Neural cell (in vitro differentiated cells): ENCODE measurements at regions not wholly inside any gene's neighbourhood (a gene's known extent, or its start where the extent isn't known, plus 50 kb on each side); places are given as distances from the start of the nearest gene placed in this dataset.

ENCODE experiments used
- H2AFZ ChIP-seq: fragments of 200-600, 300-800 bp; sonication (generic), shearing (Covaris generic); 2 replicates; pipeline ENCODE4 v1.6.0; 2014; ENCODE audit warnings: low read depth, mild to moderate bottlenecking, antibody characterized with exemption, low read length, moderate library complexity
- H3F3A ChIP-seq: fragments of 200-600 bp; shearing (Covaris generic); 2 replicates; pipeline ENCODE4 v1.6.1; 2016; ENCODE audit warnings: mild to moderate bottlenecking, moderate library complexity, mixed read lengths, antibody characterized with exemption, low read length; ENCODE audit not compliant: insufficient read depth, poor library complexity, severe bottlenecking
- H3K27ac ChIP-seq: fragments of 200-600, 300-800 bp; sonication (generic), shearing (Covaris generic); 2 replicates; pipeline ENCODE4 v1.5.1; 2014; ENCODE audit warnings: mild to moderate bottlenecking, low read length, moderate library complexity
- H3K27me3 ChIP-seq: fragments of 300-800, 200-600 bp; sonication (generic), shearing (Covaris generic); 2 replicates; pipeline ENCODE4 v1.6.0; 2014; ENCODE audit warnings: mild to moderate bottlenecking, low read depth, low read length, moderate library complexity; ENCODE audit not compliant: insufficient read depth
- H3K36me3 ChIP-seq: fragments of 300-800, 200-600 bp; sonication (generic), shearing (Covaris generic); 2 replicates; pipeline ENCODE4 v1.5.1; 2014; ENCODE audit warnings: mild to moderate bottlenecking, antibody characterized with exemption, low read length, moderate library complexity; ENCODE audit not compliant: insufficient read depth
- H3K4me2 ChIP-seq: fragments of 300-800, 200-600 bp; sonication (generic), shearing (Covaris generic); 2 replicates; pipeline ENCODE4 v1.6.0; 2014; ENCODE audit warnings: mild to moderate bottlenecking, low read length
- H3K4me3 ChIP-seq: fragments of 300-800, 200-600 bp; sonication (generic), shearing (Covaris generic); 2 replicates; pipeline ENCODE4 v1.5.1; 2014; ENCODE audit warnings: mild to moderate bottlenecking, low read length, moderate library complexity
- H3K79me2 ChIP-seq: fragments of 200-600 bp; shearing (Covaris generic); replicated peaks from 2 replicates; pipeline ENCODE4 v1.6.0; 2014; ENCODE audit warnings: mild to moderate bottlenecking, low read length, moderate library complexity; ENCODE audit not compliant: insufficient read depth
- H3K9ac ChIP-seq: fragments of 300-800, 200-600 bp; sonication (generic), shearing (Covaris generic); 2 replicates; pipeline ENCODE4 v1.6.1; 2016; ENCODE audit warnings: mild to moderate bottlenecking, low read length, mixed read lengths
- H3K9me2 ChIP-seq: fragments of 200-600 bp; shearing (Covaris generic); 2 replicates; pipeline ENCODE4 v1.6.1; 2016; ENCODE audit warnings: mild to moderate bottlenecking, low read length, mixed read lengths; ENCODE audit not compliant: insufficient read depth
- H3K9me3 ChIP-seq: fragments of 200-600, 300-800 bp; sonication (generic), shearing (Covaris generic); 2 replicates; pipeline ENCODE4 v1.6.1; 2016; ENCODE audit warnings: mild to moderate bottlenecking, mixed run types, low read length, moderate library complexity, mixed read lengths
- H4K20me1 ChIP-seq: fragments of 200-600 bp; shearing (Covaris generic); 2 replicates; pipeline ENCODE4 v1.6.1; 2016; ENCODE audit warnings: mild to moderate bottlenecking, mixed run types; ENCODE audit not compliant: insufficient read depth
- EP300 ChIP-seq: fragments of 450-650 bp; conservative IDR thresholded peaks from 2 replicates; pipeline ENCODE4 v1.6.1; 2014; ENCODE audit warnings: antibody characterized with exemption, mild to moderate bottlenecking, moderate library complexity; ENCODE audit not compliant: poor library complexity, severe bottlenecking
- EZH2 ChIP-seq: fragments of 200-600, 300-800 bp; shearing (Covaris generic), sonication (generic); IDR thresholded peaks from 2 replicates; pipeline ENCODE4 v1.6.1; 2014; ENCODE audit warnings: antibody characterized with exemption, low read length, borderline replicate concordance, mild to moderate bottlenecking; ENCODE audit not compliant: insufficient read depth, poor library complexity, severe bottlenecking
- MXI1 ChIP-seq: fragments of 450-650 bp; conservative IDR thresholded peaks from 2 replicates; pipeline ENCODE4 v1.6.1; 2014; ENCODE audit warnings: antibody characterized with exemption, mild to moderate bottlenecking; ENCODE audit not compliant: poor library complexity, severe bottlenecking
- POLR2AphosphoS5 ChIP-seq: IDR thresholded peaks from 2 replicates; pipeline ENCODE4 v1.6.1; 2012
- RAD21 ChIP-seq: fragments of 450-650 bp; conservative IDR thresholded peaks from 2 replicates; pipeline ENCODE4 v1.6.1; 2014; ENCODE audit warnings: antibody characterized with exemption, mild to moderate bottlenecking, moderate library complexity
- SMC3 ChIP-seq: fragments of 450-650 bp; conservative IDR thresholded peaks from 2 replicates; pipeline ENCODE4 v1.6.1; 2014; ENCODE audit warnings: antibody characterized with exemption, mild to moderate bottlenecking, moderate library complexity; ENCODE audit not compliant: poor library complexity
- TAF1 ChIP-seq: IDR thresholded peaks from 2 replicates; pipeline ENCODE4 v1.6.1; 2012; ENCODE audit warnings: low read depth
- TF ChIP-seq, protein P1 (sequence below): IDR thresholded peaks from 2 replicates; pipeline ENCODE4 v1.6.1; 2012; ENCODE audit warnings: borderline replicate concordance
- TF ChIP-seq, protein P2 (sequence below): fragments of 450-650 bp; IDR thresholded peaks from 2 replicates; pipeline ENCODE4 v1.5.1; 2014; ENCODE audit warnings: antibody characterized with exemption, mild to moderate bottlenecking, moderate library complexity; ENCODE audit not compliant: poor library complexity, severe bottlenecking

DNA sequence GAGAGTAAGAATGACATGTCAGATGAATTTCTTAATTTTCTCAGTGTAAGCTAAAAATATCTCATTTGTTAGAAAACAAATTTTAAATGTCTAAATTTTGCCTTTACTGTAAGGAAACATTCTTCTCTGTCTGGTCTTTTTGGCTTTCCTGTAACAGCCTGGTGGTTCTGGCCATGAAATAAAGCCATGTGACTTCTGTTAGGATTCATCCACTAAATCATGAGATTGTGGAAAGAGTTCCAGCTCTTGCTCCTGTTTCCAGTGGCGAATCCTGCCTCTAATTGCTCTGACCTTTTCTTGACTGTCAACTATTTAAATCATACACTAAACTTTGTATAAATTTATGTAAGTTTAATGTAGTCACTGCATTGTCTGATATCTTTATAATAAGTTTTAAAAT lies 398.5 kb upstream of the AKR1E2 start:
- Histone ChIP-seq H3K9ac (no peak overlapping the region), H3K4me2 (no peak overlapping the region), H3K4me3 (no peak overlapping the region), H3K27ac (no peak overlapping the region), H3F3A (no peaks in the 10 kb centered on the region), H3K9me2 (no peaks in the 10 kb centered on the region), H3K36me3 (no peaks in the 10 kb centered on the region), H2AFZ (no peak overlapping the region), H3K9me3 (no peaks in the 10 kb centered on the region), H3K27me3 (no peaks in the 10 kb centered on the region), H3K79me2 (no peaks in the 10 kb centered on the region), H4K20me1 (no peaks in the 10 kb centered on the region)
- no peak for TF ChIP-seq EZH2
- no peak for TF ChIP-seq RAD21
- TF ChIP-seq, protein P1, sequence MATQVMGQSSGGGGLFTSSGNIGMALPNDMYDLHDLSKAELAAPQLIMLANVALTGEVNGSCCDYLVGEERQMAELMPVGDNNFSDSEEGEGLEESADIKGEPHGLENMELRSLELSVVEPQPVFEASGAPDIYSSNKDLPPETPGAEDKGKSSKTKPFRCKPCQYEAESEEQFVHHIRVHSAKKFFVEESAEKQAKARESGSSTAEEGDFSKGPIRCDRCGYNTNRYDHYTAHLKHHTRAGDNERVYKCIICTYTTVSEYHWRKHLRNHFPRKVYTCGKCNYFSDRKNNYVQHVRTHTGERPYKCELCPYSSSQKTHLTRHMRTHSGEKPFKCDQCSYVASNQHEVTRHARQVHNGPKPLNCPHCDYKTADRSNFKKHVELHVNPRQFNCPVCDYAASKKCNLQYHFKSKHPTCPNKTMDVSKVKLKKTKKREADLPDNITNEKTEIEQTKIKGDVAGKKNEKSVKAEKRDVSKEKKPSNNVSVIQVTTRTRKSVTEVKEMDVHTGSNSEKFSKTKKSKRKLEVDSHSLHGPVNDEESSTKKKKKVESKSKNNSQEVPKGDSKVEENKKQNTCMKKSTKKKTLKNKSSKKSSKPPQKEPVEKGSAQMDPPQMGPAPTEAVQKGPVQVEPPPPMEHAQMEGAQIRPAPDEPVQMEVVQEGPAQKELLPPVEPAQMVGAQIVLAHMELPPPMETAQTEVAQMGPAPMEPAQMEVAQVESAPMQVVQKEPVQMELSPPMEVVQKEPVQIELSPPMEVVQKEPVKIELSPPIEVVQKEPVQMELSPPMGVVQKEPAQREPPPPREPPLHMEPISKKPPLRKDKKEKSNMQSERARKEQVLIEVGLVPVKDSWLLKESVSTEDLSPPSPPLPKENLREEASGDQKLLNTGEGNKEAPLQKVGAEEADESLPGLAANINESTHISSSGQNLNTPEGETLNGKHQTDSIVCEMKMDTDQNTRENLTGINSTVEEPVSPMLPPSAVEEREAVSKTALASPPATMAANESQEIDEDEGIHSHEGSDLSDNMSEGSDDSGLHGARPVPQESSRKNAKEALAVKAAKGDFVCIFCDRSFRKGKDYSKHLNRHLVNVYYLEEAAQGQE = no peak
- no peak for TF ChIP-seq POLR2AphosphoS5
- TF ChIP-seq SMC3 = no peak
- no peak for TF ChIP-seq EP300
- no peak for TF ChIP-seq TAF1
- TF ChIP-seq, protein P2, sequence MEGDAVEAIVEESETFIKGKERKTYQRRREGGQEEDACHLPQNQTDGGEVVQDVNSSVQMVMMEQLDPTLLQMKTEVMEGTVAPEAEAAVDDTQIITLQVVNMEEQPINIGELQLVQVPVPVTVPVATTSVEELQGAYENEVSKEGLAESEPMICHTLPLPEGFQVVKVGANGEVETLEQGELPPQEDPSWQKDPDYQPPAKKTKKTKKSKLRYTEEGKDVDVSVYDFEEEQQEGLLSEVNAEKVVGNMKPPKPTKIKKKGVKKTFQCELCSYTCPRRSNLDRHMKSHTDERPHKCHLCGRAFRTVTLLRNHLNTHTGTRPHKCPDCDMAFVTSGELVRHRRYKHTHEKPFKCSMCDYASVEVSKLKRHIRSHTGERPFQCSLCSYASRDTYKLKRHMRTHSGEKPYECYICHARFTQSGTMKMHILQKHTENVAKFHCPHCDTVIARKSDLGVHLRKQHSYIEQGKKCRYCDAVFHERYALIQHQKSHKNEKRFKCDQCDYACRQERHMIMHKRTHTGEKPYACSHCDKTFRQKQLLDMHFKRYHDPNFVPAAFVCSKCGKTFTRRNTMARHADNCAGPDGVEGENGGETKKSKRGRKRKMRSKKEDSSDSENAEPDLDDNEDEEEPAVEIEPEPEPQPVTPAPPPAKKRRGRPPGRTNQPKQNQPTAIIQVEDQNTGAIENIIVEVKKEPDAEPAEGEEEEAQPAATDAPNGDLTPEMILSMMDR = no peak
- no peak for TF ChIP-seq MXI1

DNA sequence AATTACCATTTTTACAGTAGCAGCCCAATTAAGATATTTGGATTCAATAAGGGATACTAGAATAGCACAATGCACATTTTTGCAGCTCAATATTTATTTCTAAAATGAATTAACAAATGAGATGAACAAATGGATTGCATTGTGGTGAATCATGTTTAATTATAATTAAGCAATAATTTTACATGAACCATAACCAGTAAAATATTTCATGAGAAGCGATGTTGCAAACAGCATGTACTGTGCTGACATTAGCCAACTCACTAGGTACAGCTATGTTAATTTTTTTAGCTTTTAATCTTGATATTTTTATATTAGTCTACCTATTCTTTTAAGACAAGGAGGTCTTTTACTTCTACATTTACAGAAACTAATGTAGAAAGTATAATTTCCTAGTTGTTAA lies 399.1 kb upstream of the AKR1E2 start:
- Histone ChIP-seq H4K20me1 (no peaks in the 10 kb centered on the region), H3K27me3 (no peaks in the 10 kb centered on the region), H3F3A (no peaks in the 10 kb centered on the region), H3K27ac (no peak overlapping the region), H3K9me3 (no peaks in the 10 kb centered on the region), H3K9me2 (no peaks in the 10 kb centered on the region), H2AFZ (no peak overlapping the region), H3K79me2 (no peaks in the 10 kb centered on the region), H3K4me2 (no peak overlapping the region), H3K36me3 (no peaks in the 10 kb centered on the region), H3K9ac (no peak overlapping the region), H3K4me3 (no peak overlapping the region)
- TF ChIP-seq EP300 = no peak
- no peak for TF ChIP-seq POLR2AphosphoS5

DNA sequence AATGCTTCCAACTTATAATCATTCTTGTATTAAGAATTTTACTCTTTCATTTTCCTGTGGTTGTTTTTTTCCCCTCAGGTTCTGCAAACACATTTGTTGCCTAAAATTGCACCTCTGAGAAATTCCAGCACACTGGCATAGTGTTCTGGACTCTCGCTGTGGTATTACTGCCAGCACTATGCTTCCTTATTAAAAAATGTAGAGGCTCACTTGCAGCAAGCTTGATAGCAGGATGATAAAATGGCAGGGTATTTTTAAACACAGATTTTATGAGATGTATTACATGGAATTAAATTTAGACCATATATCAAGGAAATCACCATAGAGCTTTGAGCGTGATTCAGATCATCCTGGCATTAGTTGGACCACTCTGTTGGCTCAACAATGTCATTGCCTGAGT lies 416.7 kb upstream of the AKR1E2 start:
- Histone ChIP-seq H3K9me3 (no peaks in the 10 kb centered on the region), H3K4me2 (no peak overlapping the region), H3K9ac (no peak overlapping the region), H3K36me3 (no peaks in the 10 kb centered on the region), H2AFZ (no peak overlapping the region), H3K4me3 (no peak overlapping the region), H3K79me2 (no peaks in the 10 kb centered on the region), H4K20me1 (no peaks in the 10 kb centered on the region), H3K27ac (no peak overlapping the region), H3K9me2 (no peaks in the 10 kb centered on the region), H3K27me3 (no peaks in the 10 kb centered on the region), H3F3A (no peaks in the 10 kb centered on the region)
- TF ChIP-seq EP300 = no peak
- TF ChIP-seq SMC3 = no peak
- TF ChIP-seq RAD21 = no peak
- TF ChIP-seq TAF1 = no peak
- TF ChIP-seq, protein P1 = no peak
- TF ChIP-seq, protein P2 = no peak
- no peak for TF ChIP-seq EZH2
- TF ChIP-seq POLR2AphosphoS5 = no peak
- TF ChIP-seq MXI1 = no peak
